ENCODE measurements at regions not wholly inside any gene's neighbourhood (a gene's known extent, or its start where the extent isn't known, plus 50 kb on each side); places are given as distances from the start of the nearest gene placed in this dataset.

GRCh38 chr5:44511596-44511995 is 122.4 kb upstream of the FGF10 start:
- Mint-ChIP-seq H3K4me3 (no peak overlapping the region), H3K27ac (no peak overlapping the region), H3K27me3 (no peaks in the 10 kb centered on the region), H3K9me3 (no peaks in the 10 kb centered on the region), H3K4me1 (ENCODE audit: low read depth) (no peaks in the 10 kb centered on the region), H3K36me3 (ENCODE audit: low read depth) (no peaks in the 10 kb centered on the region)
- no peak for ATAC-seq (ENCODE audit: poor library complexity)
- ChIA-PET POLR2A (no interaction called here), CTCF (no interaction called here)
- Histone ChIP-seq H3K4me1 (ENCODE audit: insufficient read depth, low read length) (no peaks in the 10 kb centered on the region), H3K4me3 (ENCODE audit: low read length) (no peak overlapping the region), H3K9me3 (ENCODE audit: control insufficient read depth in 1 of 2, insufficient read depth in 1 of 2, low read length in 2 of 2) (no peaks in the 10 kb centered on the region), H3K36me3 (ENCODE audit: insufficient read depth, low read length) (no peaks in the 10 kb centered on the region), H3K27ac (ENCODE audit: low read depth in 1 of 2, low read length in 2 of 2) (no peak overlapping the region), H3K27me3 (ENCODE audit: control insufficient read depth in 1 of 2, insufficient read depth in 2 of 2, low read length in 2 of 2) (no peaks in the 10 kb centered on the region)
- intact Hi-C loops (cut with DNase I, micrococcal nuclease), result no loop called here
- TF ChIP-seq, protein P1, sequence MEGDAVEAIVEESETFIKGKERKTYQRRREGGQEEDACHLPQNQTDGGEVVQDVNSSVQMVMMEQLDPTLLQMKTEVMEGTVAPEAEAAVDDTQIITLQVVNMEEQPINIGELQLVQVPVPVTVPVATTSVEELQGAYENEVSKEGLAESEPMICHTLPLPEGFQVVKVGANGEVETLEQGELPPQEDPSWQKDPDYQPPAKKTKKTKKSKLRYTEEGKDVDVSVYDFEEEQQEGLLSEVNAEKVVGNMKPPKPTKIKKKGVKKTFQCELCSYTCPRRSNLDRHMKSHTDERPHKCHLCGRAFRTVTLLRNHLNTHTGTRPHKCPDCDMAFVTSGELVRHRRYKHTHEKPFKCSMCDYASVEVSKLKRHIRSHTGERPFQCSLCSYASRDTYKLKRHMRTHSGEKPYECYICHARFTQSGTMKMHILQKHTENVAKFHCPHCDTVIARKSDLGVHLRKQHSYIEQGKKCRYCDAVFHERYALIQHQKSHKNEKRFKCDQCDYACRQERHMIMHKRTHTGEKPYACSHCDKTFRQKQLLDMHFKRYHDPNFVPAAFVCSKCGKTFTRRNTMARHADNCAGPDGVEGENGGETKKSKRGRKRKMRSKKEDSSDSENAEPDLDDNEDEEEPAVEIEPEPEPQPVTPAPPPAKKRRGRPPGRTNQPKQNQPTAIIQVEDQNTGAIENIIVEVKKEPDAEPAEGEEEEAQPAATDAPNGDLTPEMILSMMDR (IDR thresholded peaks at IDR 0.05), result no peak
- no peak for DNase-seq

DNA sequence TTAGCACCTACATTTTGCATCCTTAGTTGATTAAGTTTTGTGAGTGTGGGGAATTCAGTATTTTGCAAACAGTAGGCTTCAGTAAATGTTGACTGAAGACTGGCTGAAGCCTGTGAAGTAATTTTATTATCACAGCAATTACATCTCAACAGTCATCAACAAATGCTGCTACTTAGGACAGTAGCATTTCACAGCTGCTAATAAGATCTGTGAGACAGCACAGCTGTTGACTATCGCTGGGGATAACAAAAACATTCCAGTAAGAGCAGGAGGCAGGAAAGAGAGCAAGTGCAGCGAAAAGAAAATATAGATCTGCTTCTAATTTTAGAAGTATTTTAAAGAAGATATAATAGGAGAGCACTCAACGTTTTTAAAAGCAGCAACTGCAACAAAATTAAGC is 117.3 kb upstream of the FGF10 start:
- DNase-seq (no peak), ATAC-seq (ENCODE audit: poor library complexity) (no peak)
- Mint-ChIP-seq H3K36me3 (ENCODE audit: low read depth) (no peaks in the 10 kb centered on the region), H3K27ac (no peak overlapping the region), H3K27me3 (no peaks in the 10 kb centered on the region), H3K4me1 (ENCODE audit: low read depth) (no peaks in the 10 kb centered on the region), H3K9me3 (no peaks in the 10 kb centered on the region), H3K4me3 (no peak overlapping the region)
- Histone ChIP-seq H3K36me3 (ENCODE audit: insufficient read depth, low read length) (no peaks in the 10 kb centered on the region), H3K9me3 (ENCODE audit: control insufficient read depth in 1 of 2, insufficient read depth in 1 of 2, low read length in 2 of 2) (peaks cover 0 to 9% of the 10 kb centered on the region in 2 experiments), H3K27ac (ENCODE audit: low read depth in 1 of 2, low read length in 2 of 2) (no peak overlapping the region), H3K27me3 (ENCODE audit: control insufficient read depth in 1 of 2, insufficient read depth in 2 of 2, low read length in 2 of 2) (no peaks in the 10 kb centered on the region), H3K4me1 (ENCODE audit: insufficient read depth, low read length) (no peaks in the 10 kb centered on the region), H3K4me3 (ENCODE audit: low read length) (no peak overlapping the region)
- intact Hi-C loops (cut with DNase I, micrococcal nuclease), result no loop called here
- POLR2A ChIA-PET, result no interaction called here
- CTCF ChIA-PET, result no interaction called here
- TF ChIP-seq, protein P1 (IDR thresholded peaks at IDR 0.05), result no peak

DNA sequence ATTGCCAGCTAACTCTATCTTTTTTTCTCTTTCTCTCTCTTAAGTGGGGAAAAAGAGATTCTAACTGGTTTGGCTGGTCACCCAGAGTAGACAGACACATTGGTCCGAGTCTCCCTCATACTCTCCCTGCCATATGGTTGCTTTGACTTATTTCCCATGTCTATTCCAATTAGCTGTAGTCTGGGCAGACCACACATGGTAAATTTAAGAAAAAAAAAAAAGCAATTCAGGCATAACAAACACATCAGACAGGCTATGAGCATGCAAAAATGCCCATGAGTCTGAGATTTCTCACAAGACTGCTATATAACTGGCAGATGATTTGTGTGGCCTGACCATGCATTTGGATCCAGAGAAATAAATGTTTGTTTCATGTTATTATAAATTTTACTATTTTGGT is 110.2 kb upstream of the FGF10 start:
- ATAC-seq (ENCODE audit: poor library complexity), result no peak
- H3K36me3 Mint-ChIP-seq (ENCODE audit: low read depth), result no peaks in the 10 kb centered on the region
- TF ChIP-seq, protein P1 (IDR thresholded peaks at IDR 0.05), result no peak
- no peak for DNase-seq
- no peaks in the 10 kb centered on the region for H3K36me3 ChIP-seq (ENCODE audit: insufficient read depth, low read length)
- POLR2A ChIA-PET, result no interaction called here
- no peak overlapping the region for H3K4me3 ChIP-seq (ENCODE audit: low read length)
- no peak overlapping the region for H3K4me3 Mint-ChIP-seq
- H3K27me3 ChIP-seq (ENCODE audit: control insufficient read depth in 1 of 2, insufficient read depth in 2 of 2, low read length in 2 of 2), result no peaks in the 10 kb centered on the region
- intact Hi-C loops (cut with DNase I, micrococcal nuclease), result no loop called here
- H3K27me3 Mint-ChIP-seq, result no peaks in the 10 kb centered on the region
- peaks cover 0 to 4% of the 10 kb centered on the region in 2 experiments for H3K9me3 ChIP-seq (ENCODE audit: control insufficient read depth in 1 of 2, insufficient read depth in 1 of 2, low read length in 2 of 2)
- no peaks in the 10 kb centered on the region for H3K9me3 Mint-ChIP-seq
- no peaks in the 10 kb centered on the region for H3K4me1 ChIP-seq (ENCODE audit: insufficient read depth, low read length)
- no peaks in the 10 kb centered on the region for H3K4me1 Mint-ChIP-seq (ENCODE audit: low read depth)
- no peak overlapping the region for H3K27ac ChIP-seq (ENCODE audit: low read depth in 1 of 2, low read length in 2 of 2)
- CTCF ChIA-PET, result no interaction called here
- H3K27ac Mint-ChIP-seq, result no peak overlapping the region

Measured in CD4-positive, alpha-beta T cell (primary cell).